ENCODE measurements at regions not wholly inside any gene's neighbourhood (a gene's known extent, or its start where the extent isn't known, plus 50 kb on each side); places are given as distances from the start of the nearest gene placed in this dataset.

GRCh38 chr13:99050983-99051488 is 73.2 kb upstream of the DOCK9 start:
- no peak overlapping the region for H3K4me3 ChIP-seq (ENCODE audit: low read depth, low read length)
- ChIA-PET CTCF (interaction anchor here (1.3 to 1.8 kb wide), 2 partner anchors 14 to 17 kb away, joined by 3 to 5 read pairs; no protein-coding TSS in a partner anchor), POLR2A (interaction anchor here (0.6 kb wide), 1 partner anchor 10 kb away, joined by 3 read pairs; no protein-coding TSS in a partner anchor)
- TF ChIP-seq, protein P1, sequence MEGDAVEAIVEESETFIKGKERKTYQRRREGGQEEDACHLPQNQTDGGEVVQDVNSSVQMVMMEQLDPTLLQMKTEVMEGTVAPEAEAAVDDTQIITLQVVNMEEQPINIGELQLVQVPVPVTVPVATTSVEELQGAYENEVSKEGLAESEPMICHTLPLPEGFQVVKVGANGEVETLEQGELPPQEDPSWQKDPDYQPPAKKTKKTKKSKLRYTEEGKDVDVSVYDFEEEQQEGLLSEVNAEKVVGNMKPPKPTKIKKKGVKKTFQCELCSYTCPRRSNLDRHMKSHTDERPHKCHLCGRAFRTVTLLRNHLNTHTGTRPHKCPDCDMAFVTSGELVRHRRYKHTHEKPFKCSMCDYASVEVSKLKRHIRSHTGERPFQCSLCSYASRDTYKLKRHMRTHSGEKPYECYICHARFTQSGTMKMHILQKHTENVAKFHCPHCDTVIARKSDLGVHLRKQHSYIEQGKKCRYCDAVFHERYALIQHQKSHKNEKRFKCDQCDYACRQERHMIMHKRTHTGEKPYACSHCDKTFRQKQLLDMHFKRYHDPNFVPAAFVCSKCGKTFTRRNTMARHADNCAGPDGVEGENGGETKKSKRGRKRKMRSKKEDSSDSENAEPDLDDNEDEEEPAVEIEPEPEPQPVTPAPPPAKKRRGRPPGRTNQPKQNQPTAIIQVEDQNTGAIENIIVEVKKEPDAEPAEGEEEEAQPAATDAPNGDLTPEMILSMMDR (IDR thresholded peaks at IDR 0.05; ENCODE audit: insufficient read depth, low read length, missing control alignments): no peak
- no peak for DNase-seq (ENCODE audit: low read depth, low spot score)

- POLR2A ChIA-PET: no interaction called here
- TF ChIP-seq, protein P1 (IDR thresholded peaks at IDR 0.05; ENCODE audit: insufficient read depth, low read length, missing control alignments): no peak
- H3K4me3 ChIP-seq (ENCODE audit: low read depth, low read length): no peak overlapping the region
- no peak for DNase-seq (ENCODE audit: low read depth, low spot score)
- CTCF ChIA-PET: no interaction called here
Measured at GRCh38 chr13:99051768-99052455, 74.0 kb upstream of the DOCK9 start.

- ChIA-PET POLR2A (no interaction called here), CTCF (interaction anchor here (0.9 kb wide), 1 partner anchor 20 kb away, joined by 3 read pairs; no protein-coding TSS in a partner anchor)
- no peak overlapping the region for H3K4me3 ChIP-seq (ENCODE audit: low read depth, low read length)
- no peak for DNase-seq (ENCODE audit: low read depth, low spot score)
- TF ChIP-seq, protein P1 (IDR thresholded peaks at IDR 0.05; ENCODE audit: insufficient read depth, low read length, missing control alignments): no peak
Measured at GRCh38 chr13:99053636-99054233, 75.9 kb upstream of the DOCK9 start.

- no peak overlapping the region for H3K4me3 ChIP-seq (ENCODE audit: low read depth, low read length)
- POLR2A ChIA-PET: interaction anchor here (1.1 kb wide), 1 partner anchor 9 kb away, joined by 3 read pairs; no protein-coding TSS in a partner anchor
- no peak for DNase-seq (ENCODE audit: low read depth, low spot score)
- CTCF ChIA-PET: interaction anchor here (2.4 kb wide), 1 partner anchor 11 kb away, joined by 7 read pairs; no protein-coding TSS in a partner anchor
- TF ChIP-seq, protein P1 (IDR thresholded peaks at IDR 0.05; ENCODE audit: insufficient read depth, low read length, missing control alignments): no peak
Measured at GRCh38 chr13:99055281-99055680, 77.4 kb upstream of the DOCK9 start.

DNA sequence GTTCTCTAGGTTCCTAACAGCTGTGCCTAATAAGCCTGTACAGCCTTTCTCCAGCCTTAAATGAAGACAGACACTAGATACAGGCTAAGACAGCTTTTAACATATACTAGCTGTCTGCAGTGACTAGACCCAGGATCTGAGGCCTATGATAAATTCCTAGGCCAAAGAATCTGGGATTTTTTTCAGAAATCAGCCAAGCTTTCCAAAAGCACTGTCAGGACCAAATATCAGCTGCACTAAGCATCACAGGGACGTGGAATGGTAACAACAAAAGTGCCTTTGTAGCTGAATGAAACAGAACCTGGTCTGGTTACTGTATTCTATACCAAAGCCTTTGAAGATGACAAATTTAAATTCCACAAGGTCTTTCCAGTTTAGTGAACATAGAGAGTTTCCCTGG is 77.9 kb upstream of the DOCK9 start:
- H3K4me3 ChIP-seq (ENCODE audit: low read depth, low read length): no peak overlapping the region
- no peak for DNase-seq (ENCODE audit: low read depth, low spot score)
- ChIA-PET POLR2A (interaction anchor here (1.1 kb wide), 1 partner anchor 8 kb away, joined by 3 read pairs; no protein-coding TSS in a partner anchor), CTCF (interaction anchor here (2.4 kb wide), 1 partner anchor 11 kb away, joined by 7 read pairs; no protein-coding TSS in a partner anchor)
- TF ChIP-seq, protein P1 (IDR thresholded peaks at IDR 0.05; ENCODE audit: insufficient read depth, low read length, missing control alignments): no peak
